Caco-2 (cell line): ENCODE measurements at regions not wholly inside any gene's neighbourhood (a gene's known extent, or its start where the extent isn't known, plus 50 kb on each side); places are given as distances from the start of the nearest gene placed in this dataset.

Experiments
- BruUV-seq: library from RNA; stranded (reverse); fragments of 400-500 nt; replicated peaks from 2 replicates; lab custom pipeline; 2021; lab: Mats Ljungman, UMichigan
- CTCF ChIA-PET: fragments of 300-600 bp; sonication (Branson Sonifier 250); formaldehyde crosslinking; loops from one replicate; lab custom pipeline; 2022; ENCODE audit warnings: antibody characterized with exemption; lab: Charles Lee
- POLR2A ChIA-PET: fragments of 300-600 bp; sonication (Branson Sonifier 250); formaldehyde crosslinking; loops from one replicate; lab custom pipeline; 2022; ENCODE audit warnings: antibody characterized with exemption; lab: Charles Lee
- DNase-seq, 2 experiments: peaks; one replicate each; pipeline versions ENCODE4 v3.0.0 to v3.0.0-alpha.2; 2020 to 2022
- H3K27me3 ChIP-seq: replicated peaks from 2 replicates; pipeline ENCODE4 v1.6.0; 2011; ENCODE audit warnings: low read length; ENCODE audit not compliant: control insufficient read depth, insufficient read depth
- H3K36me3 ChIP-seq: 2 replicates; pipeline ENCODE4 v1.5.1; 2011; ENCODE audit warnings: low read length; ENCODE audit not compliant: control insufficient read depth, insufficient read depth
- H3K4me1 ChIP-seq: fragments of 250-450 bp; sonication (Bioruptor Pico); 2 replicates; pipeline ENCODE4 v1.5.1; 2020; ENCODE audit warnings: mild to moderate bottlenecking
- H3K4me3 ChIP-seq: 2 replicates; pipeline ENCODE4 v1.5.1; 2011; ENCODE audit warnings: low read depth, mild to moderate bottlenecking, control low read depth, low read length
- H3K9me3 ChIP-seq: fragments of 250-450 bp; sonication (Bioruptor Pico); 2 replicates; pipeline ENCODE4 v1.5.1; 2020; ENCODE audit warnings: mild to moderate bottlenecking, moderate library complexity
- H3K27ac Mint-ChIP-seq: one replicate; pipeline ENCODE4 v1.8.0; 2022; ENCODE audit warnings: mixed read lengths; ENCODE audit not compliant: unreplicated experiment
- H3K27me3 Mint-ChIP-seq: one replicate; pipeline ENCODE4 v1.8.0; 2022; ENCODE audit warnings: mixed read lengths; ENCODE audit not compliant: insufficient read depth, unreplicated experiment
- H3K36me3 Mint-ChIP-seq: one replicate; pipeline ENCODE4 v1.8.0; 2022; ENCODE audit warnings: mild to moderate bottlenecking, mixed read lengths; ENCODE audit not compliant: insufficient read depth, unreplicated experiment
- H3K4me1 Mint-ChIP-seq: one replicate; pipeline ENCODE4 v1.8.0; 2022; ENCODE audit warnings: low read depth, mixed read lengths; ENCODE audit not compliant: unreplicated experiment
- H3K4me3 Mint-ChIP-seq: one replicate; pipeline ENCODE4 v1.8.0; 2022; ENCODE audit warnings: mild to moderate bottlenecking, moderate library complexity, mixed read lengths; ENCODE audit not compliant: unreplicated experiment
- H3K9me3 Mint-ChIP-seq: one replicate; pipeline ENCODE4 v1.8.0; 2022; ENCODE audit warnings: mixed read lengths; ENCODE audit not compliant: unreplicated experiment
- CTCF ChIP-seq, 2 experiments: fragments of 200-600 bp in 1 of 2; IDR thresholded peaks; 1 replicate in 1 of 2; 2 replicates in 1 of 2; pipeline versions ENCODE4 v1.5.1 to v1.8.0; 2011 to 2022; ENCODE audit warnings: antibody characterized with exemption in 1 of 2, control low read depth in 1 of 2, inconsistent platforms in 1 of 2, low read depth in 1 of 2, low read length in 1 of 2, mild to moderate bottlenecking in 1 of 2, moderate library complexity in 1 of 2; ENCODE audit not compliant: insufficient read depth in 1 of 2, severe bottlenecking in 1 of 2, unreplicated experiment in 1 of 2
- intact Hi-C: fragments of 100-400 bp; cut with micrococcal nuclease; formaldehyde crosslinking; loops from one replicate; pipeline ENCODE4 v1.10.0; 2022; ENCODE audit not compliant: unreplicated experiment

- BruUV-seq, result no TSS peak
- Histone ChIP-seq H3K27me3 (no peaks in the 10 kb centered on the region), H3K36me3 (no peaks in the 10 kb centered on the region), H3K9me3 (no peaks in the 10 kb centered on the region), H3K4me1 (no peaks in the 10 kb centered on the region), H3K4me3 (no peak overlapping the region)
- Mint-ChIP-seq H3K4me1 (no peaks in the 10 kb centered on the region), H3K4me3 (no peak overlapping the region), H3K36me3 (no peaks in the 10 kb centered on the region), H3K27ac (no peak overlapping the region), H3K27me3 (peaks cover 10% of the 10 kb centered on the region), H3K9me3 (no peaks in the 10 kb centered on the region)
- DNase-seq, result no peak
- ChIA-PET POLR2A (no interaction called here), CTCF (no interaction called here)
- TF ChIP-seq CTCF (IDR thresholded peaks at IDR 0.05; ENCODE audit: insufficient read depth in 1 of 2, low read depth in 1 of 2, low read length in 1 of 2, severe bottlenecking in 1 of 2, unreplicated experiment in 1 of 2), result no peak
- intact Hi-C loops, result no loop called here
These were observed 114.9 kb downstream of the CD8B2 start for GRCh38 chr2:106602042-106602441.

GRCh38 chr2:106606652-106607051 is 119.5 kb downstream of the CD8B2 start:
- no peaks in the 10 kb centered on the region for H3K9me3 ChIP-seq
- H3K36me3 ChIP-seq, result no peaks in the 10 kb centered on the region
- no peak overlapping the region for H3K4me3 Mint-ChIP-seq
- H3K4me1 ChIP-seq, result no peaks in the 10 kb centered on the region
- H3K27ac Mint-ChIP-seq, result no peak overlapping the region
- no peaks in the 10 kb centered on the region for H3K27me3 ChIP-seq
- H3K9me3 Mint-ChIP-seq, result no peaks in the 10 kb centered on the region
- H3K36me3 Mint-ChIP-seq, result no peaks in the 10 kb centered on the region
- TF ChIP-seq CTCF (IDR thresholded peaks at IDR 0.05; ENCODE audit: insufficient read depth in 1 of 2, low read depth in 1 of 2, low read length in 1 of 2, severe bottlenecking in 1 of 2, unreplicated experiment in 1 of 2), result no peak
- H3K4me3 ChIP-seq, result no peak overlapping the region
- BruUV-seq, result no TSS peak
- H3K27me3 Mint-ChIP-seq, result peaks cover 7% of the 10 kb centered on the region
- ChIA-PET CTCF (no interaction called here), POLR2A (no interaction called here)
- H3K4me1 Mint-ChIP-seq, result no peaks in the 10 kb centered on the region
- DNase-seq, result no peak
- intact Hi-C loops, result no loop called here

GRCh38 chr2:106607371-106607770 is 120.2 kb downstream of the CD8B2 start:
- no peak overlapping the region for H3K4me3 Mint-ChIP-seq
- Histone ChIP-seq H3K36me3 (no peaks in the 10 kb centered on the region), H3K27me3 (no peaks in the 10 kb centered on the region), H3K4me1 (no peaks in the 10 kb centered on the region), H3K4me3 (no peak overlapping the region), H3K9me3 (no peaks in the 10 kb centered on the region)
- ChIA-PET POLR2A (no interaction called here), CTCF (no interaction called here)
- BruUV-seq, result no TSS peak
- H3K27me3 Mint-ChIP-seq, result peaks cover 7% of the 10 kb centered on the region
- H3K27ac Mint-ChIP-seq, result no peak overlapping the region
- intact Hi-C loops, result no loop called here
- H3K36me3 Mint-ChIP-seq, result no peaks in the 10 kb centered on the region
- TF ChIP-seq CTCF (IDR thresholded peaks at IDR 0.05; ENCODE audit: insufficient read depth in 1 of 2, low read depth in 1 of 2, low read length in 1 of 2, severe bottlenecking in 1 of 2, unreplicated experiment in 1 of 2), result no peak
- H3K9me3 Mint-ChIP-seq, result no peaks in the 10 kb centered on the region
- H3K4me1 Mint-ChIP-seq, result no peaks in the 10 kb centered on the region
- no peak for DNase-seq
